GM18858 (cell line): ENCODE measurements at regions not wholly inside any gene's neighbourhood (a gene's known extent, or its start where the extent isn't known, plus 50 kb on each side); places are given as distances from the start of the nearest gene placed in this dataset.
"Not testable (repeated sequence)": the region's sequence is repeated elsewhere in the genome, so short reads cannot be mapped to it uniquely, and the experiment has no call there.

Source experiments
- ATAC-seq: cut with Tn5 transposase; IDR thresholded peaks from one replicate; pipeline ENCODE4 v1.9.1; 2021; ENCODE audit not compliant: unreplicated experiment

GRCh38 chr3:151599103-151599672 lies 134.5 kb upstream of the AADACL2 start:
- ATAC-seq, result no peak

- ATAC-seq, result no peak
Observed at GRCh38 chr3:151596940-151597339, 136.1 kb upstream of the IGSF10 start.

- ATAC-seq, result no peak
Observed at GRCh38 chr3:151593928-151594327, 133.1 kb upstream of the IGSF10 start.

GRCh38 chr3:151592287-151592686 lies 131.4 kb upstream of the IGSF10 start:
- no peak for ATAC-seq

- ATAC-seq, result no peak
Observed at GRCh38 chr3:151591441-151591840, 130.6 kb upstream of the IGSF10 start.

- no peak for ATAC-seq
Observed at GRCh38 chr3:151589311-151589710, 128.4 kb upstream of the IGSF10 start.

- ATAC-seq, result not testable (repeated sequence)
Observed at GRCh38 chr3:151587659-151588058, 126.8 kb upstream of the IGSF10 start.

GRCh38 chr3:151584566-151584965 lies 123.7 kb upstream of the IGSF10 start:
- peak; percentile 49 for ATAC-seq

GRCh38 chr3:151581035-151581434 lies 120.2 kb upstream of the IGSF10 start:
- no peak for ATAC-seq

GRCh38 chr3:151580591-151580990 lies 119.7 kb upstream of the IGSF10 start:
- no peak for ATAC-seq

GRCh38 chr3:151579571-151580270 lies 118.9 kb upstream of the IGSF10 start:
- ATAC-seq, result no peak

- no peak for ATAC-seq
Observed at GRCh38 chr3:151578495-151578894, 117.6 kb upstream of the IGSF10 start.

- no peak for ATAC-seq
Observed at GRCh38 chr3:151576511-151577137, 115.8 kb upstream of the IGSF10 start.

- ATAC-seq, result no peak
Observed at GRCh38 chr3:151568184-151568583, 107.3 kb upstream of the IGSF10 start.

GRCh38 chr3:151567477-151567876 lies 106.6 kb upstream of the IGSF10 start:
- ATAC-seq, result no peak

GRCh38 chr3:151564261-151564660 lies 103.4 kb upstream of the IGSF10 start:
- ATAC-seq, result no peak

GRCh38 chr3:151563305-151563704 lies 102.4 kb upstream of the IGSF10 start:
- ATAC-seq, result no peak

GRCh38 chr3:151562891-151563290 lies 102.0 kb upstream of the IGSF10 start:
- no peak for ATAC-seq

GRCh38 chr3:151561878-151562277 lies 101.0 kb upstream of the IGSF10 start:
- ATAC-seq, result no peak

- no peak for ATAC-seq
Observed at GRCh38 chr3:151560738-151561137, 99.9 kb upstream of the IGSF10 start.

GRCh38 chr3:151559736-151560135 lies 98.9 kb upstream of the IGSF10 start:
- ATAC-seq, result no peak

- ATAC-seq, result no peak
Observed at GRCh38 chr3:151558661-151559060, 97.8 kb upstream of the IGSF10 start.
